Type B pancreatic cell (in vitro differentiated cells): ENCODE measurements at regions not wholly inside any gene's neighbourhood (a gene's known extent, or its start where the extent isn't known, plus 50 kb on each side); places are given as distances from the start of the nearest gene placed in this dataset.

Experiments
- DNase-seq: peaks from one replicate; pipeline ENCODE4 v3.0.0; 2021; ENCODE audit warnings: mixed read lengths; ENCODE audit not compliant: unreplicated experiment; ENCODE audit errors: extremely low spot score
- H3K27ac Mint-ChIP-seq: 2 replicates; pipeline ENCODE4 v1.8.0; 2021; ENCODE audit warnings: mild to moderate bottlenecking, mixed read lengths
- H3K27me3 Mint-ChIP-seq: 2 replicates; pipeline ENCODE4 v1.8.0; 2021; ENCODE audit warnings: mixed read lengths
- H3K36me3 Mint-ChIP-seq: 2 replicates; pipeline ENCODE4 v1.8.0; 2021; ENCODE audit warnings: mixed read lengths
- H3K4me1 Mint-ChIP-seq: one replicate; pipeline ENCODE4 v1.8.0; 2021; ENCODE audit warnings: mixed read lengths; ENCODE audit not compliant: unreplicated experiment
- H3K4me3 Mint-ChIP-seq: 2 replicates; pipeline ENCODE4 v1.8.0; 2021; ENCODE audit warnings: mild to moderate bottlenecking, mixed read lengths
- H3K9me3 Mint-ChIP-seq: 2 replicates; pipeline ENCODE4 v1.8.0; 2021; ENCODE audit warnings: mixed read lengths
- TF ChIP-seq, protein P1 (sequence below): fragments of 200-600 bp; sonication (generic); conservative IDR thresholded peaks from 2 replicates; pipeline ENCODE4 v1.5.0; 2021; ENCODE audit warnings: antibody characterized with exemption, mild to moderate bottlenecking

DNA sequence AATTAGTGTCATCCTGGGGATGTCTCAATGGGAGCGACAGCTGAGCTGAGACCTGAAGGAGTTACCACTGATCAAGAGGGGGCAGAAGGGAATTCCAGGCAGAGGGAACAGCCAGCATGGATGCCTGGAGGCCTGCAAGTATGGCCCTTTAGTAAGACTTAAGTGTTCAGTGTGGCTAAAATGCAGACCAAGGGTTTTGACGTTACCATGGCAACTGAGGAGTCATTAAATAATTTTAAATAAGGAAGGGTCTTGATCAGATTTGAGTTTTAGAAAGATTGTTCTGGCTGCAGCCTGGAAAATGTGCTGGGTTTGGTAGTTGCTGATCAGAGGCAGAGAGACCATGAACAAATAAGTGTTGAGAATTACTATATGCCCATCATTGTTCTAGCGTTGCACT is 285.5 kb downstream of the USP46 start:
- no peaks in the 10 kb centered on the region for H3K36me3 Mint-ChIP-seq
- no peak overlapping the region for H3K27ac Mint-ChIP-seq
- peaks cover 24% of the 10 kb centered on the region for H3K27me3 Mint-ChIP-seq
- H3K9me3 Mint-ChIP-seq = no peaks in the 10 kb centered on the region
- H3K4me3 Mint-ChIP-seq = no peak overlapping the region
- peaks cover 38% of the 10 kb centered on the region for H3K4me1 Mint-ChIP-seq
- no peak for DNase-seq
- TF ChIP-seq, protein P1, sequence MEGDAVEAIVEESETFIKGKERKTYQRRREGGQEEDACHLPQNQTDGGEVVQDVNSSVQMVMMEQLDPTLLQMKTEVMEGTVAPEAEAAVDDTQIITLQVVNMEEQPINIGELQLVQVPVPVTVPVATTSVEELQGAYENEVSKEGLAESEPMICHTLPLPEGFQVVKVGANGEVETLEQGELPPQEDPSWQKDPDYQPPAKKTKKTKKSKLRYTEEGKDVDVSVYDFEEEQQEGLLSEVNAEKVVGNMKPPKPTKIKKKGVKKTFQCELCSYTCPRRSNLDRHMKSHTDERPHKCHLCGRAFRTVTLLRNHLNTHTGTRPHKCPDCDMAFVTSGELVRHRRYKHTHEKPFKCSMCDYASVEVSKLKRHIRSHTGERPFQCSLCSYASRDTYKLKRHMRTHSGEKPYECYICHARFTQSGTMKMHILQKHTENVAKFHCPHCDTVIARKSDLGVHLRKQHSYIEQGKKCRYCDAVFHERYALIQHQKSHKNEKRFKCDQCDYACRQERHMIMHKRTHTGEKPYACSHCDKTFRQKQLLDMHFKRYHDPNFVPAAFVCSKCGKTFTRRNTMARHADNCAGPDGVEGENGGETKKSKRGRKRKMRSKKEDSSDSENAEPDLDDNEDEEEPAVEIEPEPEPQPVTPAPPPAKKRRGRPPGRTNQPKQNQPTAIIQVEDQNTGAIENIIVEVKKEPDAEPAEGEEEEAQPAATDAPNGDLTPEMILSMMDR = no peak

DNA sequence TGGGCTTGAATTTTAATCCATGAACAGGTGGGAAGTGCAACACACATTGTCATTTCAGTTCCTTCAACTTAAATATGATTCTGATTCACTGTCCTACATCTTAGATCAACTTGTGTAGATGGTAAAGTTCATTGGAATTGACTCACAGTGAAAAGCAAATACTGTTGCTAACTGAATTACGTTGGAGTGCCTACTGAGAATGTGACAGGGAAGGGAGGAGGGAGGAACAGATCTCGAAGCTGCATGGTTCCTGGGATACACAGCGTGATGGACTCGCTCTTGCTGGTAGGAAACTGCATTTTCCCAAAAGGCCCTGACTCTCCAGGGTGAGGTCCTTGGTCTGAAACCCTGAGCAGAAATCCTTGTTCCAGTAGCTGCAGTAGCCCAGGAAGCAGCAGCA is 284.2 kb downstream of the USP46 start:
- TF ChIP-seq, protein P1 = no peak
- H3K36me3 Mint-ChIP-seq = no peaks in the 10 kb centered on the region
- H3K4me1 Mint-ChIP-seq = peaks cover 32% of the 10 kb centered on the region

DNA sequence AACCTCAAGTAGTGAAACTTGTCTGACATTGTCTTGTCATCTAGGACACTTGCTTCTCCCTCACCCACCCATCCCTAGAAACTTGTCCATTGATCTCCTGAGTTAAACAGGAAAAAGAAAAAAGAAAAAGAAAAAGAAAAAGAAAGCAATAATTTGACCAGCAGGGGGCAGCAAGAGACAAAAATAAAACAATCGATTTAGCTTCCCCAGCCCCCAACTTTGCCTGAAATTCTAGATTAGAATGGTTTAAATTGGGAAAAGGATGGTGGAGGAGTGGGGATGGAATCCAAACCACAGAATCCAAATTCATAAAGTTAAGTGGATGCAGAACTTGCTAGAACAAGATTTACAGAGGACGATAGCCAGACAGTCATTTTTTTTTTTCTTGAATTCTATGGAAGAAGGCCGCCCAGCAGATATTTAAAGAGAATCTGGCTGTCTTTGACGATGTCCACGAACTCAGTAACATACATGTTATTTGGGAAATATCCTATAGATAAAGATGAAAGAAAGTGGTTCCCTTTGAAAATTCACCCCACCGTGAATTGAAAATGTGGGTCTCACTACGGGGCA is 282.9 kb downstream of the USP46 start:
- no peak for DNase-seq
- Mint-ChIP-seq H3K4me3 (no peak overlapping the region), H3K27ac (no peak overlapping the region), H3K4me1 (peaks cover 24% of the 10 kb centered on the region), H3K9me3 (peaks cover 4% of the 10 kb centered on the region), H3K27me3 (peaks cover 19% of the 10 kb centered on the region), H3K36me3 (no peaks in the 10 kb centered on the region)
- TF ChIP-seq, protein P1 = peak; percentile 86

More for the DNA sequence above, 284.2 kb downstream of the USP46 start:
- Mint-ChIP-seq H3K27ac (no peak overlapping the region), H3K4me3 (no peak overlapping the region), H3K9me3 (no peaks in the 10 kb centered on the region), H3K27me3 (peaks cover 18% of the 10 kb centered on the region)
- no peak for DNase-seq

DNA sequence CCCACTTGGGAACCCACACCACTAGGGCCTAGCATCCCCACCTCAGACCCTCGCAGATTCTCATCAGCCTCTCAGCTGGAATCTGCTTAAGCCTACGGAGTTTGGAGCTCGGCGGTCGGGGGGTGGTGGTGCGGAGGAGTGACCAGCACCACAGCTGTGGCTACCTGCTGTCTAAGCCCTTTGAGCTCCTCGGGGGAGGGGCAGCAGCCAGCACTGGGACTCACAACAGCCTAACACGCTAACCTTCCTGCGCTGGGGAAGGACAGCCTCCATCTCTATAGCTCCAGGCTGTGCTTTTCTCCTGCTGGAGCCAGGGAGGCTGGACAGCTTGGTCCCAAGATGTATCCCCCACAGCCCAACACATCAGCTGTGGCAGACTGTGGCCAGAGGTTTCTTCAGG is 281.5 kb downstream of the USP46 start:
- Mint-ChIP-seq H3K9me3 (peaks cover 4% of the 10 kb centered on the region), H3K27ac (no peak overlapping the region), H3K36me3 (no peaks in the 10 kb centered on the region), H3K4me1 (peaks cover 17% of the 10 kb centered on the region), H3K27me3 (peaks cover 22% of the 10 kb centered on the region), H3K4me3 (no peak overlapping the region)
- TF ChIP-seq, protein P1 = no peak
- DNase-seq = no peak

DNA sequence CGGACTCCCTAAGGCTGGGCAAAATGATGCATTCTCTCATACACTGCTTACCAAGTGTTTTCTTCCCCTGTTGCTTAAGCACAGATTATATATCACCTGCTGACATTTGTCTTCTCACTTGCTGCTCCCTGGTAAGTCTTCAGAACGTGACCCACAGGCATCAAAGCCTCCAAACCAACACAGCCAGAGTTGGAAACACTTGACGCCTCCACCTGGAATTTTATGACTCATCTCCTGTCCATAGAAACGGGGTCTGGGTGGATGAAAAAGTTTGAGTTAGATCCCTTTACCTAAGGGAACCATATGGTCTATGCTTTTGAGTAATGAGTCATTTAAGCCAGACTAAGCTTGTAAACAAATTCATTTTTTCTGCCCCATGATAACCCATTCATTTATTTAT is 251.6 kb downstream of the USP46 start:
- H3K9me3 Mint-ChIP-seq = peaks cover 5% of the 10 kb centered on the region
- H3K4me3 Mint-ChIP-seq = no peak overlapping the region
- no peak overlapping the region for H3K27ac Mint-ChIP-seq
- no peak for DNase-seq
- H3K27me3 Mint-ChIP-seq = no peaks in the 10 kb centered on the region
- peaks cover 7% of the 10 kb centered on the region for H3K4me1 Mint-ChIP-seq
- H3K36me3 Mint-ChIP-seq = no peaks in the 10 kb centered on the region
- TF ChIP-seq, protein P1 = no peak

DNA sequence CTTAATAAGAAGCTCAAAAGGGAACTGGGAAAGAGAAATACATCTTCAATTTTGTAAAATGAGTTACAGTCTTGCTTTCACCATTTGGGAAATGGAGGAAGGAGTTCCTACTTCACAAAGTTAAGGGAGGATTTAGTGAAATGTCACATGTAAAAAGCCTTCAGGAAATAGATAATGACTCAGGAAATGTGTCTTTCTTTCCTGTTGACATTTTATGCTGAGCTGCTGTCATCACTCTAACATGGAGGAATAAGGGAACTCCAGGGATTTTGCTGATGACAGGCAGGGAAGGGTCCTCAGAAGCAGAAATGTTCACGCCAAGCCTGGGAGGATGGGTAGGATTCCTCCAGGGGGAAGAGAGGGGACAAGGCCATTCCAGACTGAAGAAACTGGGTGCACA is 251.1 kb downstream of the USP46 start:
- Mint-ChIP-seq H3K36me3 (no peaks in the 10 kb centered on the region), H3K9me3 (peaks cover 8% of the 10 kb centered on the region), H3K4me3 (no peak overlapping the region), H3K27ac (no peak overlapping the region), H3K4me1 (peaks cover 7% of the 10 kb centered on the region), H3K27me3 (no peaks in the 10 kb centered on the region)
- TF ChIP-seq, protein P1 = no peak
- no peak for DNase-seq
